Psoas muscle (tissue), 7 donors: ENCODE measurements at regions not wholly inside any gene's neighbourhood (a gene's known extent, or its start where the extent isn't known, plus 50 kb on each side); places are given as distances from the start of the nearest gene placed in this dataset.
"Not testable (repeated sequence)": the region's sequence is repeated elsewhere in the genome, so short reads cannot be mapped to it uniquely, and the experiment has no call there.

Experiments
- ATAC-seq, 4 donors: fragments of 200-7000 bp; cut with Tn5 transposase; one replicate each; pipeline ENCODE4 v1.9.1; 2020; ENCODE audit warnings: moderate library complexity in 3 of 4, mild to moderate bottlenecking in 2 of 4
- DNase-seq, 2 donors: peaks; one replicate each; pipeline ENCODE4 v3.0.0-alpha.2; 2020
- H3K27ac ChIP-seq: fragments of 200-600 bp; one replicate; pipeline ENCODE4 v1.8.0; 2022
- H3K27me3 ChIP-seq, 3 donors: fragments of 200-600 bp in 1 of 3; one replicate each; pipeline versions ENCODE4 v1.6.1 to v1.8.0; 2013 to 2022; ENCODE audit warnings: low read length in 2 of 3, mild to moderate bottlenecking in 2 of 3, moderate library complexity in 1 of 3; ENCODE audit not compliant: insufficient read depth in 3 of 3
- H3K36me3 ChIP-seq, 2 donors: fragments of 200-600 bp in 1 of 2; one replicate each; pipeline versions ENCODE4 v1.6.1 to v1.8.0; 2013 to 2022; ENCODE audit warnings: low read depth in 1 of 2, mild to moderate bottlenecking in 1 of 2, moderate library complexity in 1 of 2; ENCODE audit not compliant: insufficient read depth in 1 of 2
- H3K4me1 ChIP-seq: fragments of 200-600 bp; one replicate; pipeline ENCODE4 v1.8.0; 2022
- H3K4me3 ChIP-seq: fragments of 200-600 bp; one replicate; pipeline ENCODE4 v1.8.0; 2022; ENCODE audit warnings: mild to moderate bottlenecking
- H3K9me3 ChIP-seq: fragments of 200-600 bp; one replicate; pipeline ENCODE4 v1.8.0; 2022
- CTCF ChIP-seq: fragments of 200-600 bp; IDR thresholded peaks from one replicate; pipeline ENCODE4 v1.8.0; 2022; ENCODE audit warnings: antibody characterized with exemption
- WGBS, 3 donors: extraction: QIAGEN DNeasy Blood & Tissue Kit; methylation state at CpG; one replicate each; pipeline versions ENCODE4 v1.1.6 to v1.1.7; 2013; 5-methylcytosine and 5-hydroxymethylcytosine counted together
- intact Hi-C, 2 donors: fragments of 100-400 bp; cut with DNase I; formaldehyde crosslinking; loops; one replicate each; pipeline versions ENCODE4 v1.11.0 to v1.14.2; 2022
- donor health status: healthy with polysubstance abuse.
- donor health status: DM: no; HTN: no; CAD: no; lungs with moderate emphysema.
- donor health status: Bipolar disorder and iron deficiency.
- donor health status: healthy.
- donor health status: DM: yes; HTN: yes; CAD: no.
- donor health status: DM: no; HTN: no; CAD: no.
- donor health status: DM: yes; HTN: yes; CAD: no.

- DNase-seq (no peak), ATAC-seq (no peak)
- Histone ChIP-seq H3K27ac (no peak overlapping the region), H3K9me3 (no peaks in the 10 kb centered on the region), H3K36me3 (no peaks in the 10 kb centered on the region), H3K4me3 (no peak overlapping the region), H3K27me3 (no peaks in the 10 kb centered on the region), H3K4me1 (no peaks in the 10 kb centered on the region)
- WGBS, 3 donors, result 30 to 41% (median 39%) methylated on average over 2 of the region's 2 CpGs
- peak; percentile 11 for TF ChIP-seq CTCF
- intact Hi-C loops, result no loop called here
Observed at GRCh38 chrX:83416273-83416672, 91.8 kb upstream of the POU3F4 start.

- TF ChIP-seq CTCF, result no peak
- intact Hi-C loops, result no loop called here
- H3K27ac ChIP-seq, result no peak overlapping the region
- 71 to 85% (median 81%) methylated on average over 12 to 19 of the region's 19 CpGs for WGBS, 3 donors
- no peak overlapping the region for H3K4me3 ChIP-seq
- H3K9me3 ChIP-seq, result no peaks in the 10 kb centered on the region
- no peaks in the 10 kb centered on the region for H3K27me3 ChIP-seq
- H3K4me1 ChIP-seq, result no peaks in the 10 kb centered on the region
- H3K36me3 ChIP-seq, result no peaks in the 10 kb centered on the region
- DNase-seq, result peak in 1 of 2 donors; percentile 38
- ATAC-seq, result no peak
Observed at GRCh38 chrX:83419030-83419792, 88.9 kb upstream of the POU3F4 start.

- DNase-seq (no peak), ATAC-seq (no peak)
- intact Hi-C loops, result no loop called here
- TF ChIP-seq CTCF, result no peak
- Histone ChIP-seq H3K4me3 (no peak overlapping the region), H3K27ac (no peak overlapping the region), H3K9me3 (no peaks in the 10 kb centered on the region), H3K36me3 (no peaks in the 10 kb centered on the region), H3K27me3 (no peaks in the 10 kb centered on the region), H3K4me1 (no peaks in the 10 kb centered on the region)
- 81 to 93% (median 92%) methylated on average over 1 of the region's 1 CpG for WGBS, 3 donors
Observed at GRCh38 chrX:83422836-83423235, 85.3 kb upstream of the POU3F4 start.

- H3K4me3 ChIP-seq, DNase-seq, intact Hi-C loops, H3K9me3 ChIP-seq, H3K27ac ChIP-seq, H3K36me3 ChIP-seq, ATAC-seq, H3K4me1 ChIP-seq, H3K27me3 ChIP-seq: not testable (repeated sequence)
- WGBS, 3 donors, result 90 to 96% (median 95%) methylated on average over 3 of the region's 3 CpGs
Observed at GRCh38 chrX:83442552-83442951, 65.5 kb upstream of the POU3F4 start.

- 72 to 91% (median 84%) methylated on average over 2 of the region's 2 CpGs for WGBS, 3 donors
- intact Hi-C loops, result no loop called here
Observed at GRCh38 chrX:83446355-83446754, 61.7 kb upstream of the POU3F4 start.

More at GRCh38 chrX:83446355-83446754, 61.7 kb upstream of the POU3F4 start:
- DNase-seq, result no peak
- Histone ChIP-seq H3K27me3 (no peaks in the 10 kb centered on the region), H3K4me3 (no peak overlapping the region), H3K4me1 (no peaks in the 10 kb centered on the region), H3K36me3 (no peaks in the 10 kb centered on the region), H3K9me3 (peaks cover 8% of the 10 kb centered on the region), H3K27ac (no peak overlapping the region)
- TF ChIP-seq CTCF, result no peak
- ATAC-seq, result no peak
